Upper lobe of right lung (tissue), 1 donor: ENCODE measurements at regions not wholly inside any gene's neighbourhood (a gene's known extent, or its start where the extent isn't known, plus 50 kb on each side); places are given as distances from the start of the nearest gene placed in this dataset.

ENCODE experiments used
- ATAC-seq: fragments of 200-7000 bp; cut with Tn5 transposase; one replicate; pipeline ENCODE4 v1.9.1; 2020; ENCODE audit warnings: mild to moderate bottlenecking, moderate library complexity
- DNase-seq: peaks from one replicate; pipeline ENCODE4 v3.0.0-alpha.2; 2020
- H3K27ac ChIP-seq: fragments of 200-600 bp; one replicate; pipeline ENCODE4 v1.8.0; 2022
- H3K27me3 ChIP-seq: fragments of 200-600 bp; one replicate; pipeline ENCODE4 v1.8.0; 2022; ENCODE audit warnings: mild to moderate bottlenecking
- H3K36me3 ChIP-seq: fragments of 200-600 bp; one replicate; pipeline ENCODE4 v1.8.0; 2022
- H3K4me1 ChIP-seq: fragments of 200-600 bp; one replicate; pipeline ENCODE4 v1.8.0; 2022
- H3K4me3 ChIP-seq: fragments of 200-600 bp; one replicate; pipeline ENCODE4 v1.8.0; 2022; ENCODE audit warnings: mild to moderate bottlenecking
- H3K9me3 ChIP-seq: fragments of 200-600 bp; one replicate; pipeline ENCODE4 v1.8.0; 2022
- intact Hi-C: fragments of 100-400 bp; cut with DNase I; formaldehyde crosslinking; loops from one replicate; pipeline ENCODE4 v1.11.0; 2022
- TF ChIP-seq, protein P1 (sequence below): fragments of 200-600 bp; IDR thresholded peaks from one replicate; pipeline ENCODE4 v1.8.0; 2022; ENCODE audit warnings: antibody characterized with exemption
- donor health status: DM: no; HTN: yes; CAD: no; lungs with severe emphysema.

DNA sequence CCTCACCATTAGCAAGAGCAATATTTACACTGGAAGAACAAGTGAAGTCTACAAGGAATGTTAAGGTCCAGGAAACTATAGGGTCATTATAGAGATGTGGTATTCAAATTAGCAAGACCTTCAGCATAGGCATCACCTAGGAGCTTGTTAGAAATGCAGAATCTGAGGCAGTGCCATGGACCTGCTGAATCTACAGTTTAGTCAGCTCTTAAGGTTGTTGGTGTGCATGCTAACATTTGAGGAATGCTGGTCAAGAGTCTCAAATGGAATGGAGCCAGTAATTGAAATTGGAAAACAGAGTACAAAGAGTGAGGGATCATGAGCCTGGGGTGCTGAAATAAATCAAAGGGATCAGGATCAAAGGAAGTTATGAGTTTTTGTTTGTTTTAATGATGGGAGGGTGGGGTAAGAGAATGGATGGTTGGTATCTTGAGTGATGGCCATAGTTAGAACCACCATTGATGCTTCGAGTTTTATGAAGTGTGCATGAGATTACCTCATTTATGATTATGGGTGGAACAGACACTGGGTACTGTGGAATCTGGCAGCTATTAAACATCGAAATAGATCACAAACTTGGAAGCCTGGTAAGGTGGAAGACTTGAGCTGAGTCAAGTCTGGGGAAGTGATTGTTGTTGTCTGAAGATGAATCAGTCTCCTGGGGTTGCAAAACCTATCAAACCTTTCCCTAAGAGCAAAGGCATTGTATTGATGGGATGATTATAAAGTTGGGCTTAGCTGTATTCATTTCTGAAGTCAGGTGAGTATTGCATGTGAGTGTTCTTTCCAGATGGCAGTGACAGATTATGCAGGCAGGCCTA is 323.3 kb upstream of the E2F7 start:
- ATAC-seq (no peak), DNase-seq (no peak)
- no peaks in the 10 kb centered on the region for H3K36me3 ChIP-seq
- H3K4me3 ChIP-seq, result no peak overlapping the region
- H3K27me3 ChIP-seq, result no peaks in the 10 kb centered on the region
- TF ChIP-seq, protein P1, sequence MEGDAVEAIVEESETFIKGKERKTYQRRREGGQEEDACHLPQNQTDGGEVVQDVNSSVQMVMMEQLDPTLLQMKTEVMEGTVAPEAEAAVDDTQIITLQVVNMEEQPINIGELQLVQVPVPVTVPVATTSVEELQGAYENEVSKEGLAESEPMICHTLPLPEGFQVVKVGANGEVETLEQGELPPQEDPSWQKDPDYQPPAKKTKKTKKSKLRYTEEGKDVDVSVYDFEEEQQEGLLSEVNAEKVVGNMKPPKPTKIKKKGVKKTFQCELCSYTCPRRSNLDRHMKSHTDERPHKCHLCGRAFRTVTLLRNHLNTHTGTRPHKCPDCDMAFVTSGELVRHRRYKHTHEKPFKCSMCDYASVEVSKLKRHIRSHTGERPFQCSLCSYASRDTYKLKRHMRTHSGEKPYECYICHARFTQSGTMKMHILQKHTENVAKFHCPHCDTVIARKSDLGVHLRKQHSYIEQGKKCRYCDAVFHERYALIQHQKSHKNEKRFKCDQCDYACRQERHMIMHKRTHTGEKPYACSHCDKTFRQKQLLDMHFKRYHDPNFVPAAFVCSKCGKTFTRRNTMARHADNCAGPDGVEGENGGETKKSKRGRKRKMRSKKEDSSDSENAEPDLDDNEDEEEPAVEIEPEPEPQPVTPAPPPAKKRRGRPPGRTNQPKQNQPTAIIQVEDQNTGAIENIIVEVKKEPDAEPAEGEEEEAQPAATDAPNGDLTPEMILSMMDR, result no peak
- H3K27ac ChIP-seq, result no peak overlapping the region
- intact Hi-C loops, result no loop called here
- no peaks in the 10 kb centered on the region for H3K9me3 ChIP-seq
- no peaks in the 10 kb centered on the region for H3K4me1 ChIP-seq

DNA sequence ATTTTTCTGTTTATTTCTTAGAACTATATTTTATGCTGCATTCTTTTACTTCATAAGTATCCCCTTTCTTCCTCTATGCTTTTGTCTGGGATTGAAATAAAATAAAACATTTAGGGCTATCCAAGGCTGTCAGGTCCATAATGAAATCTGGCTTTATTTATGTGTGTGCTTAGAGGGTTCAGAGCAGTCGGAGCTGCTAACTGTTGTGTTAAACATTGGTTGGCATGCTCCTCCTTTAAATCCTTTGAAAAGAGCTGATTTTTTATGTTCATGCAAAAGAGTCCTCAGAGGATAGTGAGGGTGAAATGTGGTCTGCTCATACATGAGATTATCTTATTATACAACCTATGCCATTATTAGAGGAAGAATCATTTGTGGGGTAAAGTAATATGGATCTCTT is 322.3 kb upstream of the E2F7 start:
- Histone ChIP-seq H3K27ac (no peak overlapping the region), H3K27me3 (no peaks in the 10 kb centered on the region), H3K36me3 (no peaks in the 10 kb centered on the region), H3K4me3 (no peak overlapping the region), H3K9me3 (no peaks in the 10 kb centered on the region), H3K4me1 (no peaks in the 10 kb centered on the region)
- TF ChIP-seq, protein P1, result no peak
- no peak for DNase-seq
- ATAC-seq, result no peak
- intact Hi-C loops, result no loop called here

DNA sequence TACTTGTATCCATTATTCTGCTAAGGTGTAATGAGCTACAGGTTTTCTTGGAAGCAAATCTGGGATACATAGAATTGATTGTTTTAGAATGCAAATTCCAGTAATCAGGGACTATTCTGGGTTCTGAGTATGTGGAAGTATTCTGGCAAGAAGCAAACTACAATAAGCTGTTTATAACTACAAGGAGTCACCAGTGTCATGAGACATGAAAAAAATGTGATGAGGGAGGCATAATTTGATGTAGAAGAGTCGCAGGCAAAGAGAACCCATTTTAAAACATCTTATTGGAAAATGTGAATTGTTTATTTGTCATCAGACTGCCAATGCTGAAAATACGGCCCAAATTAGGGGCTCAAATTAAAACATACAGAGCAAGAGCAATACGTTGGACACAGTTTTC is 321.8 kb upstream of the E2F7 start:
- DNase-seq (no peak), ATAC-seq (no peak)
- Histone ChIP-seq H3K27ac (no peak overlapping the region), H3K36me3 (no peaks in the 10 kb centered on the region), H3K4me1 (no peaks in the 10 kb centered on the region), H3K4me3 (no peak overlapping the region), H3K9me3 (no peaks in the 10 kb centered on the region), H3K27me3 (no peaks in the 10 kb centered on the region)
- intact Hi-C loops, result no loop called here
- TF ChIP-seq, protein P1, result no peak

DNA sequence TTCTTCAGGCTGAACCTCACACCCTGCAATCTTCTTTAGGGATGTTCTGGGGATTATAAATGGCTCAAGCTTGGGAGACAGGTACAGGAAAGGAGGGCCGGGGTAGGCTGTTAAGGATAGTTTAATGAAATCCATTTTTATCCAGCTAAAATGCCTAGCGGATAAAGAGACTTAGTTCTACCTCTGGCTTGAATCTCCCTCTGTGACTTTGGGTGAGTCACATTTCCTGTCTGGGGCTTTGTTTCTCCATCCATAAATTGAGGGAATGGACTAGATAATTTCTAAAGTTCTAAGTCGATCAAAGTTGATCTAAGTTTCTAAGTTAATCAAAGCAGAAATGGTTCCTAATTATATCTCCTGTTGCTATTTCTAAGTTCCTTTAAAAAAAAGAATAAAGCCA is 319.6 kb upstream of the E2F7 start:
- ATAC-seq (no peak), DNase-seq (no peak)
- TF ChIP-seq, protein P1, result no peak
- Histone ChIP-seq H3K9me3 (no peaks in the 10 kb centered on the region), H3K4me3 (no peak overlapping the region), H3K27ac (no peak overlapping the region), H3K36me3 (no peaks in the 10 kb centered on the region), H3K27me3 (no peaks in the 10 kb centered on the region), H3K4me1 (no peaks in the 10 kb centered on the region)
- intact Hi-C loops, result no loop called here

DNA sequence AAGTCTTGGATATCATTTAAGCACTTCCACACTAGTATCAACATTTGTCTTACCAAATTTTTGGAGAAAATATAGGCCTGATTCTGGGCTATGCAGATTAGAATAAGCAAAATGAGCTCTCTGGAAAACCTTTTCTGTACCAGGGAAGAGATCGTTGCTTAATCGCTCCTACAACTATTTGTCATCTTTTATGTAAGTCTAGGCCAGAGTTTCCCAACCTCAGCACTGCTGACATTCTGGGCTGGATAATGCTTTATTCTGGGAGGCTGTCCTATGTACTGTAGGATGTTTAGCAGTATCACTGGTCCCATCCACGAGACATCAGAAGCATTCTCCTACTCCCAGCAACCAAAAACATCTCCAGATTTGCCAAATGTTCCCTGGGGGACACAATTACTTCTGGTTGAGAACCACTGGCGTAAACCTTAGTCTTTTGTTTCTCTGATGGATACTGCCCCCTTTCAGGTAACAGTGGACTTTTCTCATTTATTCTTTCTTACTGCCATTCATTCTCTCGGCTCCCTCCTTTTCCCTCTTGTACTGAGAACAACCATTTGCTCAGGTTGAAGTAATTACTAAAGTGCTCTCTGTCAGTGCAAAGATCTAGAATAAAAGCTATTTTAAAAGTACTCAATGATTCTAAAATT is 316.9 kb upstream of the E2F7 start:
- Histone ChIP-seq H3K27me3 (no peaks in the 10 kb centered on the region), H3K4me3 (no peak overlapping the region), H3K4me1 (no peaks in the 10 kb centered on the region), H3K36me3 (no peaks in the 10 kb centered on the region), H3K9me3 (no peaks in the 10 kb centered on the region), H3K27ac (no peak overlapping the region)
- DNase-seq, result no peak
- intact Hi-C loops, result no loop called here
- ATAC-seq, result no peak
- TF ChIP-seq, protein P1, result no peak
